Sigmoid colon (tissue), 6 donors: ENCODE measurements at regions not wholly inside any gene's neighbourhood (a gene's known extent, or its start where the extent isn't known, plus 50 kb on each side); places are given as distances from the start of the nearest gene placed in this dataset.

ENCODE experiments used
- DNase-seq: peaks from one replicate; pipeline ENCODE4 v3.0.0-alpha.2; 2019
- H3K27ac ChIP-seq, 4 donors: fragments of 200-600 bp; sonication (generic); one replicate each; pipeline ENCODE4 v1.5.1; 2016 to 2019; ENCODE audit warnings: mild to moderate bottlenecking in 1 of 4
- H3K27me3 ChIP-seq, 3 donors: fragments of 200-600 bp; sonication (generic); one replicate each; pipeline ENCODE4 v1.5.1; 2019; ENCODE audit warnings: mild to moderate bottlenecking in 1 of 3
- H3K36me3 ChIP-seq, 4 donors: fragments of 200-600 bp; sonication (generic); one replicate each; pipeline ENCODE4 v1.5.1; 2016 to 2019
- H3K4me1 ChIP-seq, 4 donors: fragments of 200-600 bp; sonication (generic); one replicate each; pipeline ENCODE4 v1.5.1; 2017 to 2019
- H3K4me3 ChIP-seq, 4 donors: fragments of 200-600 bp; sonication (generic); one replicate each; pipeline ENCODE4 v1.5.1; 2017 to 2019; ENCODE audit warnings: mild to moderate bottlenecking in 2 of 4, moderate library complexity in 1 of 4
- H3K9me3 ChIP-seq, 4 donors: fragments of 200-600 bp in 3 of 4; sonication (generic) in 3 of 4; one replicate each; pipeline versions ENCODE4 v1.5.1 to v1.6.1; 2013 to 2019
- EP300 ChIP-seq, 4 donors: sonication (generic); formaldehyde crosslinking; IDR thresholded peaks; one replicate each; pipeline ENCODE4 v1.6.1; 2017; ENCODE audit warnings: antibody characterized with exemption in 4 of 4
- POLR2A ChIP-seq, 2 donors: fragments of 450-650 bp; IDR thresholded peaks; one replicate each; pipeline ENCODE4 v1.6.1; 2016; ENCODE audit warnings: antibody characterized with exemption in 2 of 2, mild to moderate bottlenecking in 2 of 2, moderate library complexity in 2 of 2
- POLR2AphosphoS5 ChIP-seq, 4 donors: sonication (generic); formaldehyde crosslinking; IDR thresholded peaks; one replicate each; pipeline ENCODE4 v1.6.1; 2017; ENCODE audit warnings: antibody characterized with exemption in 4 of 4
- WGBS, 2 donors: extraction: QIAGEN DNeasy Blood & Tissue Kit; methylation state at CpG; one replicate each; pipeline ENCODE4 v1.1.7; 2013; 5-methylcytosine and 5-hydroxymethylcytosine counted together
- intact Hi-C: fragments of 100-400 bp; cut with DNase I; formaldehyde crosslinking; loops from one replicate; pipeline ENCODE4 v1.15.1; 2023
- TF ChIP-seq, protein P1 (sequence below), 4 experiments: fragments of 450-650 bp in 3 of 4; fragments of 200-600 bp in 1 of 4; IDR thresholded peaks; one replicate each; pipeline ENCODE4 v1.5.1; 2016 to 2019; ENCODE audit warnings: antibody characterized with exemption in 4 of 4, mild to moderate bottlenecking in 3 of 4, moderate library complexity in 2 of 4
- donor health status: healthy with polysubstance abuse.
- donor health status: healthy.

GRCh38 chr9:87062746-87063145 is 115.4 kb upstream of the GAS1 start:
- TF ChIP-seq, protein P1, sequence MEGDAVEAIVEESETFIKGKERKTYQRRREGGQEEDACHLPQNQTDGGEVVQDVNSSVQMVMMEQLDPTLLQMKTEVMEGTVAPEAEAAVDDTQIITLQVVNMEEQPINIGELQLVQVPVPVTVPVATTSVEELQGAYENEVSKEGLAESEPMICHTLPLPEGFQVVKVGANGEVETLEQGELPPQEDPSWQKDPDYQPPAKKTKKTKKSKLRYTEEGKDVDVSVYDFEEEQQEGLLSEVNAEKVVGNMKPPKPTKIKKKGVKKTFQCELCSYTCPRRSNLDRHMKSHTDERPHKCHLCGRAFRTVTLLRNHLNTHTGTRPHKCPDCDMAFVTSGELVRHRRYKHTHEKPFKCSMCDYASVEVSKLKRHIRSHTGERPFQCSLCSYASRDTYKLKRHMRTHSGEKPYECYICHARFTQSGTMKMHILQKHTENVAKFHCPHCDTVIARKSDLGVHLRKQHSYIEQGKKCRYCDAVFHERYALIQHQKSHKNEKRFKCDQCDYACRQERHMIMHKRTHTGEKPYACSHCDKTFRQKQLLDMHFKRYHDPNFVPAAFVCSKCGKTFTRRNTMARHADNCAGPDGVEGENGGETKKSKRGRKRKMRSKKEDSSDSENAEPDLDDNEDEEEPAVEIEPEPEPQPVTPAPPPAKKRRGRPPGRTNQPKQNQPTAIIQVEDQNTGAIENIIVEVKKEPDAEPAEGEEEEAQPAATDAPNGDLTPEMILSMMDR (IDR thresholded peaks at IDR 0.05) = no peak
- no peak for TF ChIP-seq POLR2AphosphoS5 (IDR thresholded peaks at IDR 0.05)
- no peak for TF ChIP-seq POLR2A (IDR thresholded peaks at IDR 0.05)
- TF ChIP-seq EP300 (IDR thresholded peaks at IDR 0.05) = no peak

GRCh38 chr9:87063246-87063645 is 115.9 kb upstream of the GAS1 start:
- WGBS, 2 donors = 80 to 81% methylated on average over 3 of the region's 3 CpGs
- H3K36me3 ChIP-seq = no peaks in the 10 kb centered on the region
- TF ChIP-seq POLR2A (IDR thresholded peaks at IDR 0.05) (no peak), POLR2AphosphoS5 (IDR thresholded peaks at IDR 0.05) (no peak), EP300 (IDR thresholded peaks at IDR 0.05) (no peak)
- TF ChIP-seq, protein P1 (IDR thresholded peaks at IDR 0.05) = no peak
- H3K27ac ChIP-seq = peak overlapping the region in 3 of 4 donors; percentile 18 to 52 (median 21)
- peaks cover 0 to 32% (median 25%) of the 10 kb centered on the region in 4 donors for H3K4me1 ChIP-seq
- no peak overlapping the region for H3K4me3 ChIP-seq
- no peaks in the 10 kb centered on the region for H3K27me3 ChIP-seq
- DNase-seq = no peak
- H3K9me3 ChIP-seq = no peaks in the 10 kb centered on the region
- intact Hi-C loops = no loop called here

More at GRCh38 chr9:87062746-87063145, 115.4 kb upstream of the GAS1 start:
- H3K27me3 ChIP-seq = no peaks in the 10 kb centered on the region
- DNase-seq = no peak
- intact Hi-C loops = no loop called here
- H3K27ac ChIP-seq = peak overlapping the region in 2 of 4 donors; percentile 18 to 52
- H3K4me3 ChIP-seq = no peak overlapping the region
- no peaks in the 10 kb centered on the region for H3K36me3 ChIP-seq
- H3K4me1 ChIP-seq = peaks cover 0 to 31% (median 25%) of the 10 kb centered on the region in 4 donors
- no peaks in the 10 kb centered on the region for H3K9me3 ChIP-seq

GRCh38 chr9:87063871-87064270 is 116.6 kb upstream of the GAS1 start:
- WGBS, 2 donors = 62% methylated on average over 1 of the region's 1 CpG
- no peaks in the 10 kb centered on the region for H3K36me3 ChIP-seq
- H3K4me3 ChIP-seq = no peak overlapping the region
- intact Hi-C loops = no loop called here
- no peak for DNase-seq
- peaks cover 0 to 32% (median 25%) of the 10 kb centered on the region in 4 donors for H3K4me1 ChIP-seq
- H3K9me3 ChIP-seq = no peaks in the 10 kb centered on the region
- H3K27me3 ChIP-seq = no peaks in the 10 kb centered on the region
- TF ChIP-seq, protein P1 (IDR thresholded peaks at IDR 0.05) = no peak
- TF ChIP-seq POLR2AphosphoS5 (IDR thresholded peaks at IDR 0.05) = peak in 3 of 4 donors; percentile 44 to 54 (median 49)
- peak overlapping the region in 2 of 4 donors; percentile 18 to 52 for H3K27ac ChIP-seq

DNA sequence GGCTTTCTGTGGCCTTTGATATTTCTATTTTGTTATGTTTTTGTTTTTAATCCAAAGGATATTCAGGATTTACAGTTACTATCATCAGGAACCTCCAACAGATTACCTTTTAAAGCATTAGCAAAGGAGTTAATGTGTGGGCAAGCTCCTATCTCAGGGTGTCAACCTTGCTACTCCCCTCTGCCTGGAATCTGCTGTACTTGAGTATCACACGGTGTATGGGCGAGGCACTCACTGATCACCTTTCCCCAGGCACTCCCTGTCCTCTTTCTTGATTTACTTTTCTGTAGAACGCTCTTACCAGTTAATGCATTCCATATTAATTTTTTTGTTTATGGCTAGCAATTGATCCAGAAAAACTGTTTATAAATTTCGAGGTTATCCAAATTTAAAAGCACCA is 117.0 kb upstream of the GAS1 start:
- Histone ChIP-seq H3K4me1 (peaks cover 0 to 35% (median 25%) of the 10 kb centered on the region in 4 donors), H3K27ac (peak overlapping the region in 3 of 4 donors; percentile 14 to 52 (median 15)), H3K4me3 (no peak overlapping the region), H3K9me3 (no peaks in the 10 kb centered on the region), H3K27me3 (no peaks in the 10 kb centered on the region), H3K36me3 (no peaks in the 10 kb centered on the region)
- 29 to 73% methylated on average over 4 of the region's 4 CpGs for WGBS, 2 donors
- no peak for DNase-seq
- TF ChIP-seq POLR2A (IDR thresholded peaks at IDR 0.05) (no peak), EP300 (IDR thresholded peaks at IDR 0.05) (no peak), POLR2AphosphoS5 (IDR thresholded peaks at IDR 0.05) (no peak)
- TF ChIP-seq, protein P1 (IDR thresholded peaks at IDR 0.05) = no peak
- intact Hi-C loops = no loop called here

- peak overlapping the region in 1 of 4 donors; percentile 46 for H3K27ac ChIP-seq
- no peaks in the 10 kb centered on the region for H3K9me3 ChIP-seq
- TF ChIP-seq EP300 (IDR thresholded peaks at IDR 0.05) (no peak), POLR2A (IDR thresholded peaks at IDR 0.05) (no peak), POLR2AphosphoS5 (IDR thresholded peaks at IDR 0.05) (no peak)
- TF ChIP-seq, protein P1 (IDR thresholded peaks at IDR 0.05) = no peak
- intact Hi-C loops = no loop called here
- H3K4me1 ChIP-seq = peaks cover 0 to 48% (median 31%) of the 10 kb centered on the region in 4 donors
- no peaks in the 10 kb centered on the region for H3K27me3 ChIP-seq
- no peak for DNase-seq
- 86 to 87% methylated on average over 4 of the region's 4 CpGs for WGBS, 2 donors
- H3K4me3 ChIP-seq = no peak overlapping the region
- H3K36me3 ChIP-seq = no peaks in the 10 kb centered on the region
Observed at GRCh38 chr9:87065981-87066380, 118.7 kb upstream of the GAS1 start.
